ENCODE measurements at regions not wholly inside any gene's neighbourhood (a gene's known extent, or its start where the extent isn't known, plus 50 kb on each side); places are given as distances from the start of the nearest gene placed in this dataset.
A peak's percentile ranks its signal among the peaks of the same experiment; 100 is the strongest.

DNA sequence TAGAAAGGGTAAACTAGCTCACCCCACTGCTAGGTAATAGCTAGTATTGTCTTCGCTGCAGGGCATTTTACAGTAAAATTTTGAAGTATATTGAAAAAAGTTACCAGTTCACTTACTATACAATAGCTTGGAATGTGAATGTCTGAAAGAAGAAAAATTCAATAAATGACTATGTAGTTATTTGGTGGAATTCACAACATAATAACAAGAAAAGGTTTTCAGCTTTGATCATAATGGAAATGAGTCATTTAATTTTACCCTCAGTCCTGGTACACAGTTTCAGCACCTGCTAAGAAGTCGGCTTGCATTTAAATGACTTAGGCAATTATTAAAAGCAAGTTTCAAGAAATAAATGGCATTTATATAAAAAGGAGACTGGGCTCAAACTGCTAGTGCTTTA lies 90.4 kb downstream of the NUP35 start:
- no peak for DNase-seq

DNA sequence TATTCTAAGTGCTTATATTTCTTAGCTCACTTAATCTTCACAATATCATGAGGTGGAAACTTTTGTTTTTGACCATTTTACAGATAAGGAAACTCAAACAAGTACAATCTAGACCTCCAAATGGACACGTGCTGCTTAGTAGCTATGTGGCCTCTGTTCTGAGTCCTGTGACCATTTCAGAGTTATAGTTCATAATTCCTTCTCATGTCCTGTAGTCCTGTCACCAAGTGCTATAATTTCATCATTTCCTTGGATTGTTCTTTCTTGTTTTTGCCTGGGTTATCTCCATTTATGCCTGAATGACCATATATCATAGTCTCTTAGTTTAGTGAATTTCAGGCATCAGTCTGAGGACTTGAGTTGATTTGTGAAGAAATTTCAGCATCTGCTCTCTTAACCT lies 91.7 kb downstream of the NUP35 start:
- DNase-seq = no peak

DNA sequence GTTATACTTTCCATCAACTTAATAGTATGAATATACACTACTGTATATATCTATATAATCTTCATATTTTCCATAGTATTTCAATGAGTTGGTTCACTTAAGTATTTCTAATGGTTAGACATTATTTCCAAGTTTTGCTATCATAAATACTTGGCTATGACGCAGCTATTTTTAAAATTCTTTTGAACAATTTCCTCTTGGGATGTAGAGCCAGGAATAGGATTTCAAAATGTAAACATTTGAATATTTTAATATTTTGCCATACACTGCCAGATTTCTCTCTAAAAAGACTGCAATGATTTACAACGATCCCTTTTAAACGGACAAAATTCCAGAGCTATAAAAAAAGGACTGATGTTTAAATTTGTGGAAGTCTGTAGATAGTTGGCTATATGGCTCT lies 95.6 kb downstream of the NUP35 start:
- no peak for DNase-seq

DNA sequence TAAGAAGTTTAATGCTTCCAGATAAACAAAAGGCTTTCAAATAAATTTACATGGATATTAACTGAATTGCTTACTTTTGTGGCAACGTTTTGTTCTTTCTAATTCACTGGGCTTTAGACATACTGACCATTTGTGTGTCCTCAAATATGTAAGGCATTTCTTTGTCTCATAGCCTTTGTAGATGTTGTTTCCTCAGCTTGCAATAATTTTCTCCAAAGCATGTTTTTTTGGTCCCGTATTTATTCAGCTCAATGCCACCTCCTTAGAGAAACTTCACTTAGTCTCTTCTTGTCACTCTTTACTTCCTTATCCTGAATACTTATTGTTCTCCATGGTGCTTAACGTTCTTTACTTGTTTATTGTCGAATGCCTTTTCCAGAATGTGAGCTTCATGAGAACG lies 98.5 kb downstream of the NUP35 start:
- no peak for DNase-seq

DNA sequence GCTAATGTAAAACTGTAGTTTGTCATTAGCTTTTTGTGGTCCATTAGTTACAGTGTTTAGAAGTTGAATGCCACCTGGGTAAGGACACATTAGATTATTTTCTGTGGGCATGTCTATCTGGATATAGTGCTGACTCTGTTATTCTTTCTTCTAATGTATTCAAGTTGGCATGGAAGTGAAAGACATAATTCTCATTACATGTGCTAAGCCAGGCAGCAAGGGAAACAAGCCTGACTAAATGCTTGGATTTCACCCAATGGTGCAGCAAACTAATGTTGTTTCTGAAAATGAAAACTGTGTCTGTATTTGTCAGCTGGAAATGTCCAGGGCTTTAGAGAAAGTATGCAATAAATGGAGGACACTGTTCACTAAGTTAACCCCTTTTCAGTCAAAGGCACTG lies 100.7 kb downstream of the NUP35 start:
- no peak for DNase-seq

DNA sequence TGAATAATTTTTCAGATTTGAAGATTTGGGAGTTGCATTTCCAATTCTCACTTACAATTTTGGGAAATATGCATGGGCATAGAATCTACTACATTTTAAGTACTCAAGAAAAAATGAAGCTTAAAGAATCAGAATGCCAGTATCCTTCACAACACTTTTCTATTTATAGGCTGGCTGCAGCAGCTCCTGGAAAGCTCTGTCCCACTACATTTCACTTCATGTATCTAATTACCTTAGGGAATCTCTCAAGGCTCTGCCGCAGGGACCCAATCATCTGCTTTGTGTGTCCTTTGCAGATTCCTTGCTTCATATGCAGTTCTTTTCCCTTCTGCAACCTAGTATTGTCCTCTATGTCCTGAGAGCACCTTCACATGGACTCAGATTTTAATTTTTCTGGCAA lies 102.9 kb downstream of the NUP35 start:
- DNase-seq = no peak

DNA sequence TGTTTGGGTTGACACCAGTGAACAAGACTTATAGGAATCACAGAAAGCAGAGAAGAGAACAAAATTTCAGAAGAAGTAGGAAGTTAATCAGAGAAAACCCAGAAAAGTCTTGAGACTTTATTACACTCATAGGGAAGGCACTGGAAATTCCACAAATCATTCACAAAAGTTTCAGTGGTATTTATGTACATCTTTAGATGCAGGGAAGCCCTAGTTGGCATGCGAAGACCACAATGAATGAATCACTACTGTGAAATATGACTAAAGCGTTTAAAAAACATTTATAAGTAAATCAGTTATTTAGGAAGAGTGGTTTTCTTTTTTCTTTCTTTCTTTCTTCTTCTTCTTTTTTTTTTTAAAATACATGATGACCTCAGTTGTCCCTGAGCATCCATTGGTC lies 105.1 kb downstream of the NUP35 start:
- DNase-seq = no peak

DNA sequence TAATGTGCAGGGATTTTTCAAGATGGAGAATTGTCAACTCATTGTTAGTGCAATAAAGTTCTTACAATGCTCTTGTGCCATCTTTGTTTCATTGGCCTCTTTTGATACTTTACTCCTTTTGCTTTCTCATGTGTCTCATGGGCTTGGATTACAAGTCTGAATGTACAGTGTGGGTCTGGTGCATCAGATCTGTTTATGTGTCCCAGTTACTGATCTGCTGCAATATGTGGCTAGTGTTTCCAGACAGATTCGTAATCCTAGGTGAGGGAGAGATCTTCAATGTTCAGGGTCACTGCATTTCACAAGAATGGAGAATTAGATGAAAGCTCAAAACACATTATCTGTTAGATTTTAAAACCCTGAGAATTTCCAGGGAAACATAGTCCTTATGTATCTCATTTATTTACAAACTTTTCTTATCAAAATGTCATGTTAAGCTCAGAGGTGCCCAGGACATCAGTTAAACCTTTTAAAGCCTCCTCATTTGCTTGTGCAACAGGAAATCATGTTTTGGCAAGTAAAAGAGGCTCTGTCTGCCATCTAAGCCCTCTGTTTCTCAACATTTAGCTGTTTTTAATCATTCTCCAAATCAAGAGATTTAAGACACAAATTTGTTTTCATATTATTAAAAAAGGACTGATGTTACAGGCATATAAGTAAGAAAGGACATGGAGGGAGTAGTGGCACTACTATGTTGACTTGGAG lies 108.1 kb downstream of the NUP35 start:
- no peak for DNase-seq

DNA sequence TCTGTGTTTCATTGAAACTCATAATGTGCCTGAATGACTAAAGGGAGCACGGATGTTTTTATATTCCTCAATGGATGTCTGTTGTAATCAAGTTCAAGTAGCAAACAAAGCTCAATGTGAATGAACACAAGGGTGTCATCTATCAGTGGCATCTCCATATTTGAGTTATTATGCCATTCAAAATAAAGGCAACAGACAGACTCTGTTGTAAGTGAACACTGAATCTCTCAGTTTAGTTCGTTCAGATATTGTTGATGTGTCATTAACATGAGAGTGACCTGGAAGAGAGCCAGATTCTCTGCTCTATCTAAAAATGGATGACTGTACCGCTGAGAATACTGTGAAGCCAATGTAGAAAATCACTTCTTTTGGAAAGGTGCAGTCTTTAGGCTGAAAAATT lies 118.7 kb downstream of the NUP35 start:
- peak in 1 of 2 experiments; percentile 41 for DNase-seq

DNA sequence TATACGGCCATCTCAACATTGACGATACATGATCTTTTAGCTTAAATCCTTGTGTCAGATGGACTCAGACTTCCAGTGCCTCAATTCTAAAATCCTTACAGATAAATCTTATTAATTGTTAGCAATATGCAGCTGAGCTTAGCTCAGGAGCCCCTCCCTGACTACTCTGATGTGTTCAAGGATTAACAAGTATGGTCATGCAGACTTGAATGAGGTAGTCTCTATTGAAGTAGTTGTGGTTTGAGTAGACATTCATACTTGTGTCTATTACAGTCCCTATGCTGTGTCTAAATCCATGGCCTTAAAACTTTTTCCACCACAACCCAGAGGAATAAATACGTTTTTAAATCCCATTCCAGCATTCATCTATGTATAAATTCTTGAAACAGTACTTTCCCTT lies 119.5 kb downstream of the NUP35 start:
- DNase-seq = no peak

DNA sequence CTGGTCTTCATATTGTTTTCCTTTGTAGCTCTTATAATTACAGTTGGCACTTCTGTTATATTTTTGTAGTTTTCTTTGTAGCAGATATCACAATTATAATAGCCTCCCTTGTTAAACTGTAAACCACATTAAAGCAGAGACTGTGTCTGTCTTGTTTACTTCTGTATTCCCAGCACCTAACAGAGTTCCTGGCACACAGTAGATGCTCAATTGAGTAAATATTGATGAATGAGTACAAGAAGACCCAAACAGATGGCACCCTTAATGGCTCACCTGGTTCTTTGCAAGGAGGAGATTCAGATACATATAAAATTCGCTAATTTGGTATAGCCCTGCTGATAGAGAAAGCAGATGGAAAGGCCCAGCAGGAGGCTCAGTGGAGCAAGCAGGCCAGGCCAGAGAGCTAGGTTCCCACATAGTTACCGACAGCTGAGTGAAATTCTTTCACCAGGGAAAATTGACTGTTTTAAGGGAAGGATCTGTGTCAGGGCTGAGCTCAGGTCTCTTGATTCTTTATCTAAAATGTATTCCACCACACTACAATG lies 120.1 kb downstream of the NUP35 start:
- peak; percentile 29 to 80 for DNase-seq

DNA sequence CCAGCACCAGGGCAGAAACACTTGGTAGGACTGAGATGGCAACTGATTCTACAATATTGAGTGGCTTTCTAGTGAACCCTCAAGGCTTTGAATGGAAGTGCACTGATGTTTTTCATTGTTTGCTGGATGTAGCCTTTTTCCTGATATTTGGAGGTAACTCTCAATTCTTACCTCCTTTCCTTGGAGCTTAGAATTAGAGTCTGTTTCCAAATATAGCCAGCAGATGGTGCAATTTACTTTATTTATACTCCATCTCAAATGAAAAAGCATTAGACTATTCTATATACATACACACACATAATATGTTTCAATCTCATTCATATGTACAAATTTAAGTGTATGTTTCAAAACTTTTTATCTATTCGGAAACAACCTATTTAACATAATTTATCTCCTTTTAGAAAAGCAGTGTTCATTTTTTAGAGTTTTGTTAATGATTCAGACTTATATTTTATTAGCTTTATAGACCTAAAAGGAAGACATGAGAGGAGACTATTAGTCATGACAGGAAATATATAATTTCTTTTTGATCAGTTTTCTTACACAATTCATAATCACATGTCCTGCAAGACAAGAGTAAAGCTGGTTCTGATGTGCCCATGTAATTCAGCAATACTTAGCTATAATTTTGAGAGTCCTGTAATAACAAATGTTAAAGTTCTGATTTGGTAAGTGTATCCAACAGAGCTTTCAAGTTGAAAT lies 124.8 kb downstream of the NUP35 start:
- DNase-seq = peak in 1 of 2 experiments; percentile 40

DNA sequence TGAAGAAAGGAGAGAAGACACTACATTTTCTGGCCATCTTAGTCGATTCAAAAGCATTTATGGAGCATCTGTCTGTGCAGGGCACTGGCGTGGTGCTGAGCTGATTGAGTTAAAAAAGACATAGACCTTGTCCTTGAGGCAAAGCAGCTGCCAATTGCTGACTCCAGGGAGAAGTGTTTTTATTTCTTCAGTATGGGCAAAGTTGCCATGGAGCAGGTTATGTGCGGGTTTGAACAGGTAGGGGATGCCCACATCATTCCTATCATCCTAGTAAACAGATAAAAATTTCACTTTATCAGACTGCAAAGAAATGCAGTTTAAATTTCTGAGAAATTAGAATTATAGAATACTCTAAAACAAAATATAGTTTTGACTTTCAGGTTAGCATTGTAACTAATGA lies 125.8 kb downstream of the NUP35 start:
- DNase-seq = no peak

DNA sequence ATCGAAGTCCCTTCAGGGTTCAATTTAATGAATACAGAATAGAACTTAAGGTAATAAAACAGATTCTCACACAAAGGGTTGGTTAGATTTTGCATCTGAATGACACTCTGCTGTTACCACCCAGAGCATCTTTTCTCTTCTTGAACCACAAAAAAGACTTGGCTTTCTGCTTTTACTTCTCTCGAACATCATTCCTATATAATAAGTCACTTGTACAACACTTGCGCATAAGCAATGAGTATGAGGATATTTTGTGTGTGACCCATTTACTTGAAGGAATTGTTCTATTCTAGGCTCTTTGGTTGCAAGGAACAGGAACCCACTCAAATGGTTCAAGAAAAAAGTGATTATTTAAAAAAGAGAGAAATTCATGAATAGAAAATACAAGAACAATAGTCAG lies 126.2 kb downstream of the NUP35 start:
- no peak for DNase-seq

DNA sequence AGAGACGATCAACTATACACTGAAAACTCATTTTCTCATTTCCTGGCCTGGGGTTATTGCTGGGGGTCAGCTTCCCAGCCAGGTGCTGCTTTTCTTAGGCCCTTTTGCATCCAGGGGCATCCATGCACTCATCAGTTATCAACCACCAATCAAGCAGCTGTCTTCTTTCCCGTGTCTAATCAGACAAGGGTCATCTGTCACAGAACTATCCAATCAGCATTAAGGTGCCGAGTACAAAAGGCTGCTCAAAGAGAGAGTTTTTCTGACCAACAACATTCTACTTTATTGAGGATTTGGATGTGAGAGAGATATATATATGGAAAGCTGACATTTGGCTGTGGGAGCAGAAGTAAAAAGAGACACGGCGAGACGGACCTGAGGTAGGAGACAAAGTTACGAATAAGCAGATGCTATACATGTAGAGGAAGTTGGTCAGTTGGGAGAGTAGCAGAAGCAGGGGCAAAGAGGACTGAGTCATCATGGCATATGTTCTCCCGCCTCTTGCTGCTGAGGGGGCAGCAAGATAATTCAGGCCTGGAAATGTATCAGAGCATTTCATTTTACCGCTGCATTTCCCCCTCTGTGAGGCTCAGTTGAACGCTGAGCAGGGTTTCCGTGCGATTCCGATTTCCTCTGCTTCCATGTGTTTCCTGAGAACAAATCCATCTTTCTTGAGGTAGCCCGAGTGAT lies 129.3 kb downstream of the NUP35 start:
- DNase-seq = no peak

DNA sequence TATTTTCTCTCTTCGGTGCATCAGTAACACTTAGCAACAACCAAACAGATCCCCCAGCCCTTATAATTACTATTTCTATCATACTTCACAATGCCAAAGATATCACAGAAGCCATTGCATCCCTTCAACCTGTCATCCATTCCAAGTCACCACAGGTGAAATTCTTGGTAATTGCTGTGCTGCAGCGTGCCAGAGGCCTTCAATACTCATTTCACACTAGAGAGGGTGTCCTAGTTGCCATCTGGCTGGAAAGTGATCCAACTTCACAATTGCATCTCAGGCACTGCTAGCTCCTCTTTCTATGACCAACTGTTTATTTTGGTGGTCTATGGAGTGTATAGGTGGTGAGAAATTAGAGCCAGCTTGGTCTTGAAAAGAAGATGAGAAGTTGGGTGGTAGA lies 131.2 kb downstream of the NUP35 start:
- DNase-seq = peak; percentile 9 to 12

DNA sequence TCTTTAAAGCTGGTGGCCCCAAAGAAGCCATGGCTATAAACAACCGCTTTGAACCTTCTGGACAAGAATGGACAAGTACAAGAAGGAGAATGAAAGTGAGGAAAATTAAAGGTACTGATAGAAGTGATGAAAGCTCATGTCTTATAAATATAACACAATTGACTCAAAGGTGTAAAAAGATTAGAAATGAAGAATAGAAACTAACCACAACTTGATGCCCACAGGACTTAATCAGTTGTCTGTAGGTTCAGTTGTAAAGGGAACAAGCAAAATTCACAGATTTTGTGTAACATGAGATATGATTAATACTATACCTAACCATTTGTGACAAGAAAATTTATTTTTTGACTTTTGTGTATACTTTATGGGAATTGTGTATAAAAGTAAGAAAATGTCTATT lies 135.7 kb downstream of the NUP35 start:
- no peak for DNase-seq

DNA sequence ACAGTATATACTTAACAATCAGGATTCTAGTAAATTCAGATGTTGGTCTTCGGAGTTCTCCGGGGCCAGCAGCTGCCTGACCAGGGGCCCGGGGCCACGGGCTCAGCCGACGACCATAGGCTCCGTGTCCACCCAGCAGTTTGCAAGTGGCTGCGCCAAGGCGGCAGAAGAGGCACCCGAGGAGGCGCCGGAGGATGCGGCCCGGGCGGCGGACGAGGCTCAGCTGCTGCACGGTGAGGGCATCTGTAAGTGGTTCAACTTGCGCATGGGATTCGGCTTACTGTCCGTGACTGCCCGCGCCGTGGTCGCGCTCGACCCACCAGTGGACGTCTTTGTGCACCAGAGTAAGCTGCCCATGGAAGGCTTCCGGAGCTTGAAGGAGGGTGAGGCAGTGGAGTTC lies 136.3 kb downstream of the NUP35 start:
- DNase-seq = no peak

DNA sequence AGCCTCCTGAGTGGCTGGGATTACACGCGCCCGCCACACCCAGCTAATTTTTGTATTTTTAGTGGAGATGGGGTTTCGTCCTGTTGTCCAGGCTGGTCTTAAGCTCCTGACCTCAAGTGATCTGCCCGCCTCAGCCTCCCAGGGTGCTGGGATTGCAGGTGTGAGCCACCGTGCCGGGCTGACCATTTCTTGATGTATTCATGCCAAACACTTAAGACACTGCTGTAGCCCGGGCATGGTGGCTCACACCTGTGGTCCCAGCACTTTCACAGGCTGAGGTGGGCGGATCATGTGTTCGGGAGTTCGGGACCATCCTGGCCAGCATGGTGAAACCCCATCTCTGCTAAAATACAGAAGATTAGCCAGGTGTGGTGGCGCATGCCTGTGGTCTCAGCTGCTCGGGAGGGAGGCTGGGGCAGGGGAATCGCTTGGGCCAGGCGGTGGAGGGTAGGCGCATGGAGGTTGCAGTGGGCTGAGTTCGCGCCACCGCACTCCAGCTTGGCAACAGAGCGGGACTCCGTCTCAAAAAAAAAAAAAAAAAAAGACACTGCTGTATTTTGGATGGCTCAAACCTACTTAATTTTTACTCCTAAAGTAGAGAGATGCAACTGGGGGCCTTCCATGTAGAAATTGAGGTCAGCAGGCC lies 140.8 kb downstream of the NUP35 start:
- DNase-seq = no peak

DNA sequence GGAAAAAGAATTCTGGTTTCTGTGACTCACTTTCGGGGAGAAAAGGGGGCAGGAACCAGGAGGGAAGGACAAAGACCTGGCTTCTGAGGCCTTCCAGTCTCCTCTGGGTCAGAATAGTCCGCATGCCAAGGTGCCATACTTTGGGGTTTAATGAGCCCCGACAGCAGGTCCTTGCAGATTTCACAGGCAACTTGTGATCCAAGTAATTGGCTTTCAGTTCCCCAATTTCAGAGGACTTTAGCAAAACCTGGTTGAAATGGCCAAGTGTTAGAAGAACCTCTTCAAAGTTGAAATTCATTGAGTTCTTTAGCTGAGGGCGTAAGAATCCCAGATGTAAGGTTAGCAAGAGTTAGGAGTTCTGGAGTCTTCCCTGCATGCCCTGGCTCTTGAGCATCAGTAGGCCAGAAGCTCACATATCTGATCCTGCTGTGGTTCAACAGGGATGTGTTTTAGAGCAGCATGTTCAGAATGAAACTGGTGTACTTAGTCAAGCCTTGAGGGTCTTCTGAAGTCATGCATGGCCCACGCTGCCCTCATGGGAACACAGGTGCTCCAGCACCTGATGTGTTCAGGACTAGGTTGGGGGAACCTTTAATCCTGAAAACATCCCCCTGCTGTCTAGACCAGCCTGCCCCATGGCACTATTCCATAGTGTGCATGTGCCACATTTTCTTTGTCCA lies 143.0 kb downstream of the NUP35 start:
- no peak for DNase-seq

DNA sequence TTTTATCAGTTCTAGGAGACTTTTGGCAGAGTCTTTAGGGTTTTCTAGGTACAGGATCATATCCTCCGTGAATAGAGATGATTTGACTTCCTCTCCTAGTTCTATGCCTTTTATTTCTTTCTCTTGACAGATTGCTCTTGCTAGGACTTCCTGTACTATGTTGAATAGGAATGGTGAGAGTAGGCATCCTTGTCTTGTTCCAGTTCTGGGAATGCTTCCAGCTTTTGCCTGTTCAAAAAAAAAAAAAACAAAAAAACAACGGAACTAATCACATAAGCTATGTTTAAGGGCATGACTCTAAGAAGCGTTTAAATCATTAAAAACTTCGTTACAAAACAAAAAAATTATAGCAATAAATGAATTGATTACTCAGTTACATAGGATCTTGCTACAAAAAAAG lies 145.7 kb downstream of the NUP35 start:
- peak in 1 of 2 experiments; percentile 14 for DNase-seq

DNA sequence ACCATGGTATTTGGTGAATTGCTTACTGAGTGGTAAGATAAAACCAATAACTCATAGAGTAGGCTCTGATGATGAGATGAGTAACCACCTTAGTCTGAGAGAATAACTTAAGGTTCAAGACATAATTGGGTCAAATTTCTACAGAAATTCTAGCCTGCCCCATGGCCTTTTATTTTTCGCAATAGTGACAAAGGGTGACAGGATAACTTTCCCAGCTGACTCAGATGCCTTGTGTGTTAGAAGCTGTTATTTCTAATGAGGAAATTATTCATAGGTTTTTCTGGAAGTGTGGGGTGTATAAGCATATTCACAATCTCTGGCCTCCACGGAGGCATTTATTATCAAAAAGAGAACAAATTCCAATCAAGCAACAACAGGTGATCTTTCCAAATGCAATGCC lies 159.0 kb downstream of the NUP35 start:
- no peak for DNase-seq

DNA sequence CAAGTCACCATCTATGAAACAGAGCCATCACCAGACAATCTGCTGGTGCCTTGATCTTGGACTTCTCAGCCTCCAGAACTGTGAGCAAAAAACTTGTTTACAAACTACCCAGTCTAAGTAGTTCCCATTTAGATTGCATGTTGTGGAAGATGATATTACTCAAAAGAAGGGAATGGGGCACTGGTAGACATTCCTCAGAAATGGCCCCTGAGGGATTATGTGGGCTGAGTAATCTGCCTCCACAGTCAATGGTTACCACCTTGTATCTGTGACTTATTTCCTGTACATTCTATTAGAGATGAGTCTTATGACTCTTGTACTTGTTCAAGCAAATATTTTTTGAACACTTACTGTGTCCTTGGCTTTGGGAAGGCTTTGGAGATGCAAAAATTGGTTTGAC lies 160.4 kb downstream of the NUP35 start:
- no peak for DNase-seq
